ENCODE measurements at regions not wholly inside any gene's neighbourhood (a gene's known extent, or its start where the extent isn't known, plus 50 kb on each side); places are given as distances from the start of the nearest gene placed in this dataset.

DNA sequence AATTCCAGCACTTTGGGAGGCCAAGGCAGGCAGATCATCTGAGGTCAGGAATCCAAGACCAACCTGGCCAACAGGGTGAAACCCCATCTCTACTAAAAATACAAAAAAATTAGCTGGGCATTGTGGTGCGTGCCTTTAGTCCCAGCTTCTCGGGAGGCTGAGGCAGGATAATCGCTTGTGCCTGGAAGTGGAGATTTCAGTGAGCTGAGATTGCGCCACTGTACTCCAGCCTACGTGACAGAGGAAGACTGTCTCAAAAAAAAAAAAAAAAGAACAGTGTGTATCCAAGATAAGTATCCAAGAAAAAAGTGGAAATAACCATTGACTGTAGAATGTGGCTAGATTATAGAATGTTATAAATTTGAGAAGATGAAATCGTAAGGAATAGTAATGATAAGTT is 142.1 kb downstream of the FAM124B start:
- H2AFZ ChIP-seq (ENCODE audit: control insufficient read depth, low read length): no peak overlapping the region
- TF ChIP-seq EZH2 (IDR thresholded peaks at IDR 0.05; ENCODE audit: low read length): no peak
- TF ChIP-seq, protein P1, sequence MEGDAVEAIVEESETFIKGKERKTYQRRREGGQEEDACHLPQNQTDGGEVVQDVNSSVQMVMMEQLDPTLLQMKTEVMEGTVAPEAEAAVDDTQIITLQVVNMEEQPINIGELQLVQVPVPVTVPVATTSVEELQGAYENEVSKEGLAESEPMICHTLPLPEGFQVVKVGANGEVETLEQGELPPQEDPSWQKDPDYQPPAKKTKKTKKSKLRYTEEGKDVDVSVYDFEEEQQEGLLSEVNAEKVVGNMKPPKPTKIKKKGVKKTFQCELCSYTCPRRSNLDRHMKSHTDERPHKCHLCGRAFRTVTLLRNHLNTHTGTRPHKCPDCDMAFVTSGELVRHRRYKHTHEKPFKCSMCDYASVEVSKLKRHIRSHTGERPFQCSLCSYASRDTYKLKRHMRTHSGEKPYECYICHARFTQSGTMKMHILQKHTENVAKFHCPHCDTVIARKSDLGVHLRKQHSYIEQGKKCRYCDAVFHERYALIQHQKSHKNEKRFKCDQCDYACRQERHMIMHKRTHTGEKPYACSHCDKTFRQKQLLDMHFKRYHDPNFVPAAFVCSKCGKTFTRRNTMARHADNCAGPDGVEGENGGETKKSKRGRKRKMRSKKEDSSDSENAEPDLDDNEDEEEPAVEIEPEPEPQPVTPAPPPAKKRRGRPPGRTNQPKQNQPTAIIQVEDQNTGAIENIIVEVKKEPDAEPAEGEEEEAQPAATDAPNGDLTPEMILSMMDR (optimal IDR thresholded peaks at IDR 0.05 in 1 of 3, IDR thresholded peaks at IDR 0.05 in 1 of 3, conservative IDR thresholded peaks at IDR 0.05 in 1 of 3; ENCODE audit: extremely low read depth in 1 of 3, insufficient read depth in 2 of 3, low read length in 3 of 3): no peak
- dilution Hi-C loops (cut with MboI; ENCODE audit: extremely low pct_ligation_motif_present, low sequenced_read_pairs): no loop called here

DNA sequence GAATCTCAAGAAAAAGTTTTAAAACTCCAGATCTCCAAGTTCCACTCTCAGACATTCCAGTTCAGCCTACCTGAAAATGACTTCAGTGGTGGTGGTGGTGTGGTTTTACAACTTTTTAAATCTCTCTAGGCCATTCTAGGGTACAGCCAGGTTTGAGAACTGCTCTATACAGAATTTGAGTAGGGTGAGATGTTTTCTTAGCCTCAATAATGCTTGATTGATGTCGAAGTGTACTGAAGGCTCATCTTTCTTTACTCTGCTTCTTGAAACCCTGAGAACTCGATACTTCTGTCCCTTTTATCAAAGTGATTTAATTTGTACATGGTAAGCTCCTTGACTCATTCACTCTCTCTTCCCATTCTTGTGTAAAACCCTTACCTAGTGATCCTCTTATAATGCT is 143.8 kb downstream of the FAM124B start:
- Histone ChIP-seq H3K4me3 (ENCODE audit: control insufficient read depth in 2 of 3, extremely low read depth in 1 of 3, insufficient read depth in 2 of 3, low read depth in 1 of 3, low read length in 3 of 3) (no peak overlapping the region), H3K4me2 (ENCODE audit: control insufficient read depth, extremely low read depth, insufficient read depth, low read depth, low read length) (no peak overlapping the region), H3K9me1 (ENCODE audit: control insufficient read depth, extremely low read depth, insufficient read depth, low read length) (no peaks in the 10 kb centered on the region), H3K9me3 (ENCODE audit: control insufficient read depth, low read depth, low read length) (no peaks in the 10 kb centered on the region), H3K36me3 (ENCODE audit: control insufficient read depth in 2 of 2, extremely low read depth in 1 of 2, insufficient read depth in 2 of 2, low read length in 2 of 2) (no peaks in the 10 kb centered on the region), H3K4me1 (ENCODE audit: control insufficient read depth, extremely low read depth, insufficient read depth, low read length) (no peaks in the 10 kb centered on the region), H3K27me3 (ENCODE audit: control insufficient read depth, extremely low read depth, insufficient read depth, low read length) (no peaks in the 10 kb centered on the region), H4K20me1 (ENCODE audit: control insufficient read depth, extremely low read depth, insufficient read depth, low read length) (no peaks in the 10 kb centered on the region), H3K27ac (ENCODE audit: control insufficient read depth, insufficient read depth, low read length) (no peak overlapping the region), H2AFZ (ENCODE audit: control insufficient read depth, low read length) (no peak overlapping the region), H3K79me2 (ENCODE audit: control insufficient read depth, insufficient read depth, low read length) (no peaks in the 10 kb centered on the region), H3K9ac (ENCODE audit: control insufficient read depth, extremely low read depth, insufficient read depth, low read length) (no peak overlapping the region)
- TF ChIP-seq, protein P1 (optimal IDR thresholded peaks at IDR 0.05 in 1 of 3, IDR thresholded peaks at IDR 0.05 in 1 of 3, conservative IDR thresholded peaks at IDR 0.05 in 1 of 3; ENCODE audit: extremely low read depth in 1 of 3, insufficient read depth in 2 of 3, low read length in 3 of 3): no peak
- no peak for TF ChIP-seq EZH2 (IDR thresholded peaks at IDR 0.05; ENCODE audit: low read length)
- dilution Hi-C loops (cut with MboI; ENCODE audit: extremely low pct_ligation_motif_present, low sequenced_read_pairs): no loop called here
- DNase-seq (ENCODE audit: low read depth, low spot score): no peak
- no peak for FAIRE-seq

More for the DNA sequence above, 142.1 kb downstream of the FAM124B start:
- H3K4me1 ChIP-seq (ENCODE audit: control insufficient read depth, extremely low read depth, insufficient read depth, low read length): peaks cover 5% of the 10 kb centered on the region
- no peak overlapping the region for H3K27ac ChIP-seq (ENCODE audit: control insufficient read depth, insufficient read depth, low read length)
- no peaks in the 10 kb centered on the region for H3K9me1 ChIP-seq (ENCODE audit: control insufficient read depth, extremely low read depth, insufficient read depth, low read length)
- no peaks in the 10 kb centered on the region for H3K27me3 ChIP-seq (ENCODE audit: control insufficient read depth, extremely low read depth, insufficient read depth, low read length)
- FAIRE-seq (no peak), DNase-seq (ENCODE audit: low read depth, low spot score) (no peak)
- H3K9me3 ChIP-seq (ENCODE audit: control insufficient read depth, low read depth, low read length): no peaks in the 10 kb centered on the region
- no peaks in the 10 kb centered on the region for H3K36me3 ChIP-seq (ENCODE audit: control insufficient read depth in 2 of 2, extremely low read depth in 1 of 2, insufficient read depth in 2 of 2, low read length in 2 of 2)
- no peak overlapping the region for H3K9ac ChIP-seq (ENCODE audit: control insufficient read depth, extremely low read depth, insufficient read depth, low read length)
- H3K79me2 ChIP-seq (ENCODE audit: control insufficient read depth, insufficient read depth, low read length): no peaks in the 10 kb centered on the region
- H4K20me1 ChIP-seq (ENCODE audit: control insufficient read depth, extremely low read depth, insufficient read depth, low read length): no peaks in the 10 kb centered on the region
- H3K4me2 ChIP-seq (ENCODE audit: control insufficient read depth, extremely low read depth, insufficient read depth, low read depth, low read length): no peak overlapping the region
- no peak overlapping the region for H3K4me3 ChIP-seq (ENCODE audit: control insufficient read depth in 2 of 3, extremely low read depth in 1 of 3, insufficient read depth in 2 of 3, low read depth in 1 of 3, low read length in 3 of 3)
